SK-N-SH (cell line): ENCODE measurements at regions not wholly inside any gene's neighbourhood (a gene's known extent, or its start where the extent isn't known, plus 50 kb on each side); places are given as distances from the start of the nearest gene placed in this dataset.

Experiments
- CTCF ChIP-seq: fragments of 200-600 bp; sonication (generic); IDR thresholded peaks from 2 replicates; pipeline ENCODE4 v1.6.1; 2017; ENCODE audit warnings: antibody characterized with exemption, mild to moderate bottlenecking, moderate library complexity
- EZH2phosphoT487 ChIP-seq: fragments of 200-600 bp; sonication (generic); IDR thresholded peaks from 2 replicates; pipeline ENCODE4 v1.6.1; 2017; ENCODE audit warnings: low read depth, mixed run types, mild to moderate bottlenecking, antibody characterized with exemption, moderate library complexity, borderline replicate concordance
- FOSL2 ChIP-seq: IDR thresholded peaks from 2 replicates; pipeline ENCODE4 v1.4.0; 2012; ENCODE audit warnings: low read depth, mild to moderate bottlenecking, moderate library complexity, borderline replicate concordance
- NRF1 ChIP-seq: IDR thresholded peaks from 2 replicates; pipeline ENCODE4 v1.6.1; 2012; ENCODE audit warnings: low read depth, mild to moderate bottlenecking, low read length
- RAD21 ChIP-seq: IDR thresholded peaks from 2 replicates; pipeline ENCODE4 v1.6.1; 2012; ENCODE audit warnings: mild to moderate bottlenecking, low read length
- TCF12 ChIP-seq: IDR thresholded peaks from 2 replicates; pipeline ENCODE4 v1.4.0; 2012
- YY1 ChIP-seq: IDR thresholded peaks from 2 replicates; pipeline ENCODE4 v1.4.0; 2012; ENCODE audit warnings: low read depth, mild to moderate bottlenecking
- ZBTB33 ChIP-seq: IDR thresholded peaks from 2 replicates; pipeline ENCODE4 v1.4.0; 2012; ENCODE audit warnings: low read depth, borderline replicate concordance

DNA sequence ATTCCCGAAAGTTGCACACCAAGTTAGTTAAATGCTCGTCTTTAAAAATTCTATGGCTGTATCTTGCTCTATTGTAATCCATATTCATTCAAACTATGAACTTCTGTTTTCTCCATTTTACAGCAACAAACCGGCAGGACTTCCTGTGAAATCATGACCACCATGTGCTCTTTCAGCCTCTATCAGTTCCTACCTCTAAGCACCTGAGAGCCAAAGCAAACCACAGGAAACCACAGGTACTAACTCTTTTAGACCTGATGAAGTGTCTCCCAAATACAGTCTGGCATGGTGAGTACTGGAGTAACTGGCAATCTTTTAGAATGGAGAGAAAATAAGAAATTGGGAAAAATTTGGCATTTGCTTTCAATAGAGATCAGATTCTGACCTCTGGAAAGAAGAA, 186.5 kb upstream of the SLITRK3 start:
- TF ChIP-seq CTCF, result no peak
- TF ChIP-seq RAD21, result no peak
- TF ChIP-seq NRF1, result no peak
- TF ChIP-seq FOSL2, result no peak
- TF ChIP-seq TCF12, result no peak
- no peak for TF ChIP-seq EZH2phosphoT487
- TF ChIP-seq ZBTB33, result no peak
- no peak for TF ChIP-seq YY1
